ENCODE measurements at regions not wholly inside any gene's neighbourhood (a gene's known extent, or its start where the extent isn't known, plus 50 kb on each side); places are given as distances from the start of the nearest gene placed in this dataset.

GRCh38 chr5:34494111-34494755 lies 161.9 kb upstream of the RAI14 start:
- no peak for DNase-seq
- in situ Hi-C loops (cut with MboI; ENCODE audit: low pct_unique_long_range_greater_than_20kb, low sequenced_read_pairs): loop anchor here (25.0 kb wide), 2 partner anchors 393 to 518 kb away; no protein-coding TSS in a partner anchor

DNA sequence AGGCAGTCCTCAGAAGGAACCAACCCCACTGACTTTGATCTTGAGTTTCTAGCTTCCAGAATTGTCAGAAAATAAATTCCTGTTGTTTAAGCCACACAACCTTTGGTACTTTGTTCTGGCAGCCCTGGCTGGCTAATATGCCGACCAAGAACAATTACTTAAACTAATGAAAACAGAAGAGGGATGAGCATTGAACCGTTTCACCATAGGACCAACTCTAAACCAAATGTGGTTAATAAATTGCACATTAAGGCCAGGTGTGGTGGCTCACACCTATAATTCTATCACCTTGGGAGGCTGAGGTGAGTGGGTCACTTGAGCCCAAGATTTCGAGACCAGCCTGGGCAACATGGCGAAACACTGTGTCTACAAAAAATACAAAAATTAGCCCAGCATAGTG lies 160.9 kb upstream of the RAI14 start:
- no peak for DNase-seq
- in situ Hi-C loops (cut with MboI; ENCODE audit: low pct_unique_long_range_greater_than_20kb, low sequenced_read_pairs): loop anchor here (25.0 kb wide), 2 partner anchors 392 to 517 kb away; no protein-coding TSS in a partner anchor

GRCh38 chr5:34496260-34496691 lies 159.9 kb upstream of the RAI14 start:
- in situ Hi-C loops (cut with MboI; ENCODE audit: low pct_unique_long_range_greater_than_20kb, low sequenced_read_pairs): loop anchor here (25.0 kb wide), 2 partner anchors 391 to 516 kb away; no protein-coding TSS in a partner anchor
- DNase-seq: no peak

- in situ Hi-C loops (cut with MboI; ENCODE audit: low pct_unique_long_range_greater_than_20kb, low sequenced_read_pairs): loop anchor here (25.0 kb wide), 2 partner anchors 390 to 515 kb away; no protein-coding TSS in a partner anchor
- DNase-seq: no peak
Observed at GRCh38 chr5:34496701-34497469, 159.2 kb upstream of the RAI14 start.

DNA sequence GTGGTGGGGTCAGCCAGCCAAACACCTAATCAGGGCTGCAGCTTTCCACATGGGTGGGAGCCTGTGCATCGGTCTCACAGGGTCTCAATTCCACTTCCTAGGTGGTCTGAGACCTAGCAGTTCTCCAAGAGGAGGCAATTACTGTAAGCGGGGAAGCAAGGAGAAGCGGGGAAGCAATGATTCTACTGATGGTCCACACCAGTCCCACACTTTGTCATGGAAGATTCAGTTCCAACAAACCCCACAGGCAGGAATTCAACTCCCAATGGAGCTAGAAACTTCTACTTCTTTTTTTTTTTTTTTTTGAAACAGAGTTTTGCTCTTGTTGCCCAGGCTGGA lies 158.7 kb upstream of the RAI14 start:
- in situ Hi-C loops (cut with MboI; ENCODE audit: low pct_unique_long_range_greater_than_20kb, low sequenced_read_pairs): loop anchor here (25.0 kb wide), 2 partner anchors 390 to 515 kb away; no protein-coding TSS in a partner anchor
- no peak for DNase-seq

DNA sequence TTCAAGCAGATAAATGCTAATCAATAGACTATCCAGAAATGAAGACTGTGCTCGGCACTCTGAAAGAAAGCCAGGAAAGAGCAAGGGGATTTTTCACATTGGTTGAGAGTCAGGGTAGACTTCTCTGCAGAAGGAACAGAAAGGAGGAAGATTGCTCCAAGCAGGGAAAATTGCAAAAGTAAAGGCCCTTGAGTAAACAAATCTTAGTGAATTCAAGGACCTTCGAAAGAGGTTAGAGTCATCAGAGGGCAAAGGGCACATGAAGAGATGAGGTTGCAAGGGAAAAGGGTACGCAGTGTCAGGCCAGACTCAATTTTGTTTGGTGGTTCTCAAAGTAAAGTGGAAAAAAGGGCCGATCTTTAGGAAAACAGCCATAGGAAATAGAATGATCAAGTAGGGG lies 157.6 kb upstream of the RAI14 start:
- in situ Hi-C loops (cut with MboI; ENCODE audit: low pct_unique_long_range_greater_than_20kb, low sequenced_read_pairs): loop anchor here (25.0 kb wide), 2 partner anchors 389 to 514 kb away; no protein-coding TSS in a partner anchor

GRCh38 chr5:34499001-34499734 lies 157.0 kb upstream of the RAI14 start:
- peak; percentile 60 for DNase-seq
- in situ Hi-C loops (cut with MboI; ENCODE audit: low pct_unique_long_range_greater_than_20kb, low sequenced_read_pairs): loop anchor here (25.0 kb wide), 2 partner anchors 388 to 513 kb away; no protein-coding TSS in a partner anchor

More for the DNA sequence above, 157.6 kb upstream of the RAI14 start:
- DNase-seq: no peak

DNA sequence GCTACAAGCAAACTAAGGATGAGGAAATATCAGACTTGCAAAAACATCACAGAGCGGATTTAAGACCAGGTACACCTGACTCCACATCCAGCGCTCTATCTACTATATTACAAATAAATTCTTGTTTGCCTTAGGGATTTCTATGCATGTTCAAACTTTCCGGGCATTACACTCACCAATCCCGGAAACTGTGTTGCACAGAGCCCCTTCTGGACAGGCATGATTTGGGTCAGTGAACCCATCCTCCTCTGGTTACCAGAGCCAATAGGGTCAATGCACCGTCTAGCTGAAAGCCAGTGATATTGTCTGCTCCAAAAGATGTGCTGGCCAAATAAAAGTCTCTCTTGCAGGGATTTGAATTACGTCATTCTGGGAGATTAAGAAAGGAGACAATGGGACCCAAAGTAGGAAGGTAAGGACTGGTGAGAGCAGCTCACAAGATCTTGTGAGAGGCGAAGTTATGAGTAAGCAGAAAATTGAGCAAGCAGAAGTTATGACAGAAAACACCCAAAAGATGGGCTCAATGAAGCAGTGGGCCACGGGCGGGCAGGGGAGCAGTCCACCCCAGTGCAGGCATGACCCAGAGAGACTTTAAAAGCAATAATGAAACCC lies 155.8 kb upstream of the RAI14 start:
- DNase-seq: no peak
- in situ Hi-C loops (cut with MboI; ENCODE audit: low pct_unique_long_range_greater_than_20kb, low sequenced_read_pairs): no loop called here

DNA sequence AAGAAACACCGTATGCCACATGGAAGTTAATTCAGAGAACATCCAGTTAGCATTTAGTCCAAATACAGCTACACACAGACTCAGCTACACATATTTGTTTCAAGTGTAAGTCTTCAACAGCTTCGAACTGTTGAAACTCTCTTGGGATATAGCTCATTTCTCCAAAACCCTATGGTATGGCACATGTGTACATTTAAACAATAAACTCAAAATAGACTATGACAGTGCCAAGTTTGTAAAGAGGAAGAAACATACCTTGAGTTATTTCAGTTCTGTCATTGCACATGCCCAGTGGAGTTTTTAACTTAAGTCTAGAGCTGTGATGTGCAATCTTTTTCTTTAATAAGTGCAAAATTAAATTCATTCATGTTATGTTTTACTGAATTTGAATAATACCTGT lies 155.1 kb upstream of the RAI14 start:
- in situ Hi-C loops (cut with MboI; ENCODE audit: low pct_unique_long_range_greater_than_20kb, low sequenced_read_pairs): no loop called here
- DNase-seq: no peak

DNA sequence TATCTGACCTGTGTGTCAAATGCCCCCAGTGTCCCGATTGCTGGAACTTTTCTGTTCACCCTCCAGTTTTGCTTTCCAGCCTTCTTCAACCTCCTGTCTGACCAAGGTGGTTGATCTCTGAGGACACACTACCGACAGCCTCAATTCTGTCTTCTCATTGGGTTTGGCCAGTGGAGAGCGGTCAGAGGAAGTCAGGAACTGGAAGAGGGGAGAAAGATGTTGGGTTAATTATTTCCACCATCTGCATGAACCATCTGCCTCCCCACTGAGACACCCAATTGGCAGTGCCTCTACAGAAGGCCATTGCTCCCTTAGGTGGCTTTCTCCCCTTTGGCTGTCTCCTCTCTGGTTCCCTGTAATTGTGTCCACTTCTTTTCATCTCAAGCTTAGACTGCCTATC lies 154.3 kb upstream of the RAI14 start:
- no peak for DNase-seq
- in situ Hi-C loops (cut with MboI; ENCODE audit: low pct_unique_long_range_greater_than_20kb, low sequenced_read_pairs): no loop called here

- DNase-seq: no peak
- in situ Hi-C loops (cut with MboI; ENCODE audit: low pct_unique_long_range_greater_than_20kb, low sequenced_read_pairs): no loop called here
Observed at GRCh38 chr5:34502581-34502980, 153.5 kb upstream of the RAI14 start.

DNA sequence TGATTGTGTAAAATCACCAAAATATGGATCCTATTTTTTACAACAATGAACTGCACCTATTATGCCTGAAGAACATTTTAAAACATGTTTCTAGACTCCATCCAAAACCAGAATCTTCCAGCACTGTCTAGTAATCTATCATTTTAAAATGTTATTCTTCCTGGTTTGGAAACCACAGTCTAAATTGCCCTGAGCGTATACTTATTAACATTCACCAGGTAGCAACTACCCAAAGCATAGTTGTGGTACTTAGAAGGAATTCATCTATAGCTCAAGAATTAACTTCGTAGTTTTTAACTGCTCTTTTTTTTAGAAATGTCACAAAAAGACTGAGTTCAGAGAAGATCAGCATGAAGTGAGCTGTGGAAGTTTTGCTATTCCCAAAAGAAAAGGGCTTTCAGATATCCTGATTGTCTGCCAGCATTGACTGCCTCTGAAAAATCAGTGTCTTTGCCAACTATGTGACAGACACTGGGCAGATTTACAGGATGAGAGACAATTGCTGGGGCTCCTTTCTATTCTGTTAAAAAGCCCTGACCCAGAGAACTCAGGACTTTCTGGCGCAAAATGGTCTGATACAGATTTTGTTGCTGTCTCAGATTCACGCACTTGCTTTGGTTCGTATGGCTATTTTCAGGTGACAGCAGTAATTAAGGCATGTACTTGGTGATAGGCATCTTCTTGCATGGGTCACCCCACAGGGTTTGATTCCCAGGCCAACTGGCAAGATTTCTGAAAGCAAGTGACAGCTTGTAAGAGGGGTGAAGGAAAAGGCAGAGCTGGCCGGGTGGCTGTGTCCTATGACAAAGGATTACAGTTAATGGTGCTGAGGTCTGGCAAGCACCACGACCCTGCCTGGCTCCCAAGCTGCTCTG lies 152.5 kb upstream of the RAI14 start:
- in situ Hi-C loops (cut with MboI; ENCODE audit: low pct_unique_long_range_greater_than_20kb, low sequenced_read_pairs): no loop called here
- DNase-seq: no peak

GRCh38 chr5:34504967-34505366 lies 151.2 kb upstream of the RAI14 start:
- in situ Hi-C loops (cut with MboI; ENCODE audit: low pct_unique_long_range_greater_than_20kb, low sequenced_read_pairs): no loop called here
- no peak for DNase-seq

- in situ Hi-C loops (cut with MboI; ENCODE audit: low pct_unique_long_range_greater_than_20kb, low sequenced_read_pairs): no loop called here
- DNase-seq: no peak
Observed at GRCh38 chr5:34505731-34506130, 150.4 kb upstream of the RAI14 start.

DNA sequence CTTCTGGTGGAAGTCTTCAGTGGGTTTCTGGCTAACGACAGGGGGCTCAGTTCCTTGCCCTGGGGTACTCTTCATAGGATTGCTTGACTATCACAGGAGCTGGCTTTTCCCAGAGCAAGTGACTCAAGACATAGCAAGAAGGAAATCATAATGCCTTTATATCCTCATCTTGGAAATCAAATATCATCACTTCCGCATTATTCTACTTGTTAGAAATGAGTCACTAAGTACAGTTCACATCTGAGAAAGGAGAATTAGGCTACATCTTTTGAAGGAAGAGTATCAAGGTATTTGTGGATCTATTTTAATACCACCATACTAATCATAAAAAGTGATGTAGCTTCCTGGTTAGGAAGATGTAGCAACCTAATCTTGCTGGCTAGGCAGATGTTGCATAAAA lies 148.2 kb upstream of the RAI14 start:
- in situ Hi-C loops (cut with MboI; ENCODE audit: low pct_unique_long_range_greater_than_20kb, low sequenced_read_pairs): no loop called here
- no peak for DNase-seq

- no peak for DNase-seq
- in situ Hi-C loops (cut with MboI; ENCODE audit: low pct_unique_long_range_greater_than_20kb, low sequenced_read_pairs): no loop called here
Observed at GRCh38 chr5:34509392-34509791, 146.7 kb upstream of the RAI14 start.

GRCh38 chr5:34510002-34510401 lies 146.1 kb upstream of the RAI14 start:
- in situ Hi-C loops (cut with MboI; ENCODE audit: low pct_unique_long_range_greater_than_20kb, low sequenced_read_pairs): no loop called here
- no peak for DNase-seq

DNA sequence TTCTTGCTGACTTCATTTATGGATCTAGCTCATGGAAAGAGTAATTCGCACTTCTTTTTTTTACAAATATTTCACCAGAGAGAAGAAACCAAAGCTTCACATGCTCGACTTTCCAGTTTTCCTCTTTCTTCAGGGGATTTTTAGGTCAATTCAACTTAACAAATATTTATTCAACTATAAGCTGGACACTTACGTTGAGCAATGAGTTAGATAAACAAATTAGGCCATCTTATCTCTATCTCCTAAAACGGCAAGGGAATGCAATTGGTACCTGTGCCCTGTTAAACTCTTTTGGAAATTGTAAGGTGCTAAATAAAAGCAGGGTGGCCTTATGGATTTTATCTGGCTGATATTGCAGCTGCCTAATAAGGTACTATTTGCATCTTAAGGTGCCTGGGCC lies 145.1 kb upstream of the RAI14 start:
- no peak for DNase-seq
- in situ Hi-C loops (cut with MboI; ENCODE audit: low pct_unique_long_range_greater_than_20kb, low sequenced_read_pairs): no loop called here
